Fibroblast of the aortic adventitia (primary cell): ENCODE measurements at regions not wholly inside any gene's neighbourhood (a gene's known extent, or its start where the extent isn't known, plus 50 kb on each side); places are given as distances from the start of the nearest gene placed in this dataset.

Experiments
- DNase-seq: peaks from one replicate; pipeline ENCODE4 v3.0.0-alpha.2; 2010; ENCODE audit warnings: low read depth
- H3K4me3 ChIP-seq: 2 replicates; pipeline ENCODE4 v1.5.1; 2011; ENCODE audit warnings: low read depth, mild to moderate bottlenecking, control low read depth, low read length, moderate library complexity
- TF ChIP-seq, protein P1 (sequence below): IDR thresholded peaks from 2 replicates; pipeline ENCODE4 v1.5.1; 2011; ENCODE audit warnings: mild to moderate bottlenecking, low read length, control low read depth, inconsistent platforms; ENCODE audit not compliant: insufficient read depth

DNA sequence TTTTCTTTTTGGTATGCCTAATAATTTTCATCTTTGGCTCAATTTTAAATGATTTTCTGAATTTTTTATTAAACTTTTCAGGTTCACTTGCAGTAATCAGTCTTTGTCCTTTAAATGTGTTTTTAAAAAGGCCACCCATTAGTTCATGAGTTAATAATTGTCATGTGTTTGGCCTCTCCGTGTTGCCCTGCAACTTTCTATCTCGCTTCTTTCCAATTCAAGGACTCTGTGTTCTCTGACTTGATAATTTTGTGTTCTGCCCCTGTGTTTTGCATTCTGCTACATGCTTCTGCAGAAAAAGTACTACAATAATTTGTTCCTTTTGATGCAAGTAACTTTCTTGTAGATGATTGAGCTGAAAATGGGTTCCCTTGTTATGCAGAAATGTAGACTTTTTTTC is 921.4 kb upstream of the LRATD1 start:
- TF ChIP-seq, protein P1, sequence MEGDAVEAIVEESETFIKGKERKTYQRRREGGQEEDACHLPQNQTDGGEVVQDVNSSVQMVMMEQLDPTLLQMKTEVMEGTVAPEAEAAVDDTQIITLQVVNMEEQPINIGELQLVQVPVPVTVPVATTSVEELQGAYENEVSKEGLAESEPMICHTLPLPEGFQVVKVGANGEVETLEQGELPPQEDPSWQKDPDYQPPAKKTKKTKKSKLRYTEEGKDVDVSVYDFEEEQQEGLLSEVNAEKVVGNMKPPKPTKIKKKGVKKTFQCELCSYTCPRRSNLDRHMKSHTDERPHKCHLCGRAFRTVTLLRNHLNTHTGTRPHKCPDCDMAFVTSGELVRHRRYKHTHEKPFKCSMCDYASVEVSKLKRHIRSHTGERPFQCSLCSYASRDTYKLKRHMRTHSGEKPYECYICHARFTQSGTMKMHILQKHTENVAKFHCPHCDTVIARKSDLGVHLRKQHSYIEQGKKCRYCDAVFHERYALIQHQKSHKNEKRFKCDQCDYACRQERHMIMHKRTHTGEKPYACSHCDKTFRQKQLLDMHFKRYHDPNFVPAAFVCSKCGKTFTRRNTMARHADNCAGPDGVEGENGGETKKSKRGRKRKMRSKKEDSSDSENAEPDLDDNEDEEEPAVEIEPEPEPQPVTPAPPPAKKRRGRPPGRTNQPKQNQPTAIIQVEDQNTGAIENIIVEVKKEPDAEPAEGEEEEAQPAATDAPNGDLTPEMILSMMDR = no peak
- H3K4me3 ChIP-seq = no peak overlapping the region
- no peak for DNase-seq

DNA sequence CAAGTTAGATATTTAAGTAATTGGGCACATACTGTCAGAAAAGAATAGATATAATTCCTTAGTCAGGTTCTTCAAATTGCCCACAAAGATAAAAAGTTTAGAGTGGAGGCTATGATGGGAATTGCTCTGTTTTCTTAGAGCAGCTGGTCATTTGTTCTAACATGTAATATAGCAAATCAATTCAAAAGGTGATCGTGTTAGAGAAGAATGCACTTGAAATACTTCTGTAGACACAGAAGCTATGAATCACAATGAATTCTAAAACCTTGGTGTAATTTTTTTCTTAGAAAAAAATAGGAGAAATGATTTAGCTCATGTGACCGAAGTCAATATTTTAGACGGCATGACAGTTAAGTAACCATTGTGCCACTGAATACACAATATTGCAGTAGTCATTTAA is 918.1 kb upstream of the LRATD1 start:
- no peak overlapping the region for H3K4me3 ChIP-seq
- TF ChIP-seq, protein P1 = no peak
- DNase-seq = no peak

DNA sequence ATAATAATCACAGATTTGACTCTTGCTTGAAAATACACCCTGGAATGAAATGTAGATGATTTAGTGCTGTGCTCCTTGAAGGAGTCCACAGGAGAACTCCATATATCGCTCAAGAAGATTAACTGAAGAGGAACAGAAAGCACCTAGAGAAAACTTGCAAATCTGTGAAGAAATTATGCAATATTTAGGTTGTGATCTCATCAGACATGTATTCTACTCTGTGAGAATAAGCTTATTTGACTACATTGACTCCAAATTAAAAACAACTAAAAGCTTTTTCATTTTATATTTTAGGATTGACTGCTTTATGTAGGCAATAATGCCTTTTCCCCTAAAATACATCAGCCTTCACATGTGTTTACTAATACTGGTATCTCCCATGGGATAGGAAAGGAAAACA is 906.6 kb upstream of the LRATD1 start:
- TF ChIP-seq, protein P1 = no peak
- no peak overlapping the region for H3K4me3 ChIP-seq
- no peak for DNase-seq

DNA sequence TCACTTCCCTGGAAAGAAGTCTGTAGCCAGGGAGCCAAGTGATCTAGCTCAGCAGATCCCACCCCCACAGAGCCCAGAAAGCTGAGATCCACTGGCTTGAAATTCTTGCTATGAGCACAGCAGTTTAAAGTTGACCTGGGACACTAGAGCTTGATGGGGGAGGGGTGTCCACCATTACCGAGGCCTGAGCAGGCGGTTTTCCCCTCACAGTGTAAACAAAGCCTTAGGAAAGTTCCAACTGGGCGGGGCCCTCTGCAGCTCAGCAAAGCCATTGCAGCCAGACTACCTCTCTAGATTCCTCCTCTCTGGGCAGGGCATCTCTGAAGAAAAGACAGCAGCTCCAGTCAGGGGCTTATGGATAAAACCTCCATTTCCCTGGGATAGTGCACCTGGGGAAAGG is 887.2 kb upstream of the LRATD1 start:
- TF ChIP-seq, protein P1 = no peak
- no peak overlapping the region for H3K4me3 ChIP-seq
- DNase-seq = no peak

DNA sequence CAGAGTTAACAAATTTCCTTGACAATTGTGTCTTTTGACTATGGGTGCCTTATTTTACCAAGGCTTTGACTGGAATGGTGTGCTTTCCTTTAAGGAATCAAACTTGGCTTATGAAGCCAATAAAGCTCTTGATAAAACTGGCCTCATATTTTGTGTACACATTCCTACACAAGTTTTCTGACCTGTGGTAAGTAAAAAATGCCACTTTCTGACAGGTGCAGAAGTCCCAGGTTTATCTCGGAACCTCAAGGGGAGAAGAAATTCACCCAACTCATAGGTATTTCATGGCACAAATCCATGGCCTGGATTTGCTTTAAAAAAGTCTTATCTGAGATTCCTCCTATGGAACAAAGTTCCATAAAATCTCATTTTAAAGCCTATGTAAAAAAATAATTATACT is 880.6 kb upstream of the LRATD1 start:
- no peak overlapping the region for H3K4me3 ChIP-seq
- TF ChIP-seq, protein P1 = no peak
- DNase-seq = no peak

DNA sequence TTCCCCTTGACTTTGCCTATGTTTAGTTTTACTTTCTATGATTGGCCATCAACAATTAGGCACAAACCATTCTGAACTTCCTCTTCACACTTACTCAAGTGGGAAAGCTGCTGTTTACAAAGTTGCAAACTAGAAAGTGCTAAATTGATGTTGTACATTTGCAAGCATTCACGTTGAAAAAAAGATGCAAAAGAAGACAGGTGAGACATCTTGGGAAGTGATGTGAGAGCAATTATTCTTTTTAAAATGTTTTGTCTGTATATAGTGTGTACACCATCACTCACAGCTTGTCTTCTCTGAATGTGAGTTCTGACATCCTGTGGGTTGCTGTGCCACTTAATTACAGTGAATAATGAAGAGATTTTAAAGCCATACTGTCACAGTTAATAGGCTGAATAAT is 874.1 kb upstream of the LRATD1 start:
- DNase-seq = no peak
- no peak overlapping the region for H3K4me3 ChIP-seq
- TF ChIP-seq, protein P1 = no peak

DNA sequence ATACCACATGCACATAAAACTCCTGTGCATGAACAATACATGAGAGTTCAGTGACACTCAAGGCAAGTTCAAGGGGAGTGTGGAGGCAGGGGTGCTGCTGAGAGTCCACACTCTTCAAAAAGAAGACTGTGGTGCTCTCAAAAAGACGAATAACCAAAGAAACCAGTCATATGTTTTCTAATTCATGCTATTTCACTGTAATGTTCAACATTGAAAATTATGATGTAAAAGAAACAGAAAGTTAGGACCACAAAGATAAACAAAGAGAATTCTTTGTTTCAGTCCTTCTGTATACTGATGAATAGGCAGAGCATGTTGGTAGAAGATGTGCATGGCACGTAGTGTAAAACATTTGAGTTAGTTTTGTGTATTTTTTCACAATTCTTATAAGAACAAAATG is 864.2 kb upstream of the LRATD1 start:
- TF ChIP-seq, protein P1 = no peak
- H3K4me3 ChIP-seq = no peak overlapping the region
- DNase-seq = no peak
